ENCODE measurements at regions not wholly inside any gene's neighbourhood (a gene's known extent, or its start where the extent isn't known, plus 50 kb on each side); places are given as distances from the start of the nearest gene placed in this dataset.

GRCh38 chr21:18893406-18893805, 489.8 kb upstream of the TMPRSS15 start:
- TF ChIP-seq, protein P1, sequence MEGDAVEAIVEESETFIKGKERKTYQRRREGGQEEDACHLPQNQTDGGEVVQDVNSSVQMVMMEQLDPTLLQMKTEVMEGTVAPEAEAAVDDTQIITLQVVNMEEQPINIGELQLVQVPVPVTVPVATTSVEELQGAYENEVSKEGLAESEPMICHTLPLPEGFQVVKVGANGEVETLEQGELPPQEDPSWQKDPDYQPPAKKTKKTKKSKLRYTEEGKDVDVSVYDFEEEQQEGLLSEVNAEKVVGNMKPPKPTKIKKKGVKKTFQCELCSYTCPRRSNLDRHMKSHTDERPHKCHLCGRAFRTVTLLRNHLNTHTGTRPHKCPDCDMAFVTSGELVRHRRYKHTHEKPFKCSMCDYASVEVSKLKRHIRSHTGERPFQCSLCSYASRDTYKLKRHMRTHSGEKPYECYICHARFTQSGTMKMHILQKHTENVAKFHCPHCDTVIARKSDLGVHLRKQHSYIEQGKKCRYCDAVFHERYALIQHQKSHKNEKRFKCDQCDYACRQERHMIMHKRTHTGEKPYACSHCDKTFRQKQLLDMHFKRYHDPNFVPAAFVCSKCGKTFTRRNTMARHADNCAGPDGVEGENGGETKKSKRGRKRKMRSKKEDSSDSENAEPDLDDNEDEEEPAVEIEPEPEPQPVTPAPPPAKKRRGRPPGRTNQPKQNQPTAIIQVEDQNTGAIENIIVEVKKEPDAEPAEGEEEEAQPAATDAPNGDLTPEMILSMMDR (IDR thresholded peaks at IDR 0.05; ENCODE audit: low read depth, low read length) = no peak
- no peak for TF ChIP-seq POLR2A (IDR thresholded peaks at IDR 0.05; ENCODE audit: extremely low read depth, insufficient read length)
